K562 (cell line): ENCODE measurements at regions not wholly inside any gene's neighbourhood (a gene's known extent, or its start where the extent isn't known, plus 50 kb on each side); places are given as distances from the start of the nearest gene placed in this dataset.

Experiments used
- ATAC-seq: fragments of 200-7000 bp; cut with Tn5 transposase; 3 replicates; pipeline ENCODE4 v1.9.1; 2020; ENCODE audit warnings: moderate library complexity
- BruUV-seq: library from RNA; stranded (reverse); fragments of 400-500 nt; replicated peaks from 2 replicates; lab custom pipeline; 2021; lab: Mats Ljungman, UMichigan
- CTCF ChIA-PET: fragments of 300-600 bp; formaldehyde crosslinking; extraction: SDS; loops from one replicate; lab custom pipeline; 2021; ENCODE audit warnings: low intra/inter-chr PET ratio; lab: Yijun Ruan, JAX
- POLR2A ChIA-PET: fragments of 300-600, 350-650 bp; sonication (Branson Sonifier 250); formaldehyde crosslinking; extraction: SDS; loops from one replicate; lab custom pipeline; 2021; ENCODE audit warnings: antibody characterized with exemption, inconsistent platforms; lab: Yijun Ruan, JAX
- DNase-seq, 4 experiments: peaks; one replicate each; pipeline versions ENCODE4 v3.0.0 to v3.0.0-alpha.2; 2011 to 2018; ENCODE audit warnings: low spot score in 3 of 4, mixed read lengths in 3 of 4; ENCODE audit errors: extremely low read depth in 1 of 4
- FAIRE-seq: peaks from 2 replicates; lab custom pipeline; 2011; peaks lifted over from hg19 to GRCh38; lab: Jason Lieb, UNC
- H2AFZ ChIP-seq: 2 replicates; pipeline ENCODE4 v1.6.0; 2011; ENCODE audit warnings: low read depth, low read length, control low read depth, inconsistent platforms
- H3K27ac ChIP-seq: fragments of 200-600 bp; 3 replicates; pipeline ENCODE4 v1.8.0; 2011; ENCODE audit warnings: low read depth, mild to moderate bottlenecking, control low read depth, inconsistent platforms, low read length, moderate library complexity, mixed read lengths; ENCODE audit errors: extremely low read depth
- H3K27me3 ChIP-seq, 2 experiments: fragments of 300-600 bp in 1 of 2; 2 replicates in 1 of 2; 3 replicates in 1 of 2; pipeline versions ENCODE4 v1.6.0 to v1.8.0; 2011; ENCODE audit warnings: inconsistent platforms in 2 of 2, low read length in 2 of 2, mild to moderate bottlenecking in 1 of 2, mixed read lengths in 1 of 2, moderate library complexity in 1 of 2; ENCODE audit not compliant: control insufficient read depth in 2 of 2, insufficient read depth in 2 of 2
- H3K36me3 ChIP-seq: fragments of 300-600 bp; 3 replicates; pipeline ENCODE4 v1.8.0; 2011; ENCODE audit warnings: mild to moderate bottlenecking, low read length, inconsistent platforms; ENCODE audit not compliant: control insufficient read depth, insufficient read depth
- H3K4me1 ChIP-seq, 2 experiments: fragments of 200-600 bp in 1 of 2; replicated peaks in 1 of 2; 2 replicates in 1 of 2; 3 replicates in 1 of 2; pipeline versions ENCODE4 v1.5.1 to v1.8.0; 2011; ENCODE audit warnings: inconsistent platforms in 2 of 2, low read length in 2 of 2, mild to moderate bottlenecking in 1 of 2, mixed read lengths in 1 of 2, moderate library complexity in 1 of 2; ENCODE audit not compliant: control insufficient read depth in 2 of 2, insufficient read depth in 2 of 2
- H3K4me2 ChIP-seq: 2 replicates; pipeline ENCODE4 v1.6.1; 2011; ENCODE audit warnings: low read length, control low read depth, inconsistent platforms, mixed read lengths; ENCODE audit not compliant: insufficient read depth
- H3K4me3 ChIP-seq: fragments of 200-600 bp; sonication (generic), shearing (Covaris generic); 2 replicates; pipeline ENCODE4 v1.5.1; 2016; ENCODE audit warnings: control low read depth, inconsistent platforms
- H3K79me2 ChIP-seq: fragments of 200-600 bp; 3 replicates; pipeline ENCODE4 v1.8.0; 2011; ENCODE audit warnings: low read length, inconsistent platforms; ENCODE audit not compliant: control insufficient read depth, insufficient read depth
- H3K9ac ChIP-seq, 2 experiments: 2 replicates each; pipeline versions ENCODE4 v1.6.0 to v1.6.1; 2011; ENCODE audit warnings: low read depth in 2 of 2, low read length in 2 of 2, control low read depth in 1 of 2, inconsistent platforms in 1 of 2, mild to moderate bottlenecking in 1 of 2, mixed read lengths in 1 of 2; ENCODE audit not compliant: insufficient read depth in 1 of 2
- H3K9me1 ChIP-seq: one replicate; pipeline ENCODE4 v1.6.0; 2011; ENCODE audit warnings: inconsistent platforms, mild to moderate bottlenecking, low read length, moderate library complexity; ENCODE audit not compliant: control insufficient read depth, insufficient read depth
- H3K9me3 ChIP-seq: replicated peaks from 2 replicates; pipeline ENCODE4 v1.5.1; 2011; ENCODE audit warnings: low read depth, low read length, inconsistent platforms; ENCODE audit not compliant: control insufficient read depth, insufficient read depth
- H4K20me1 ChIP-seq: replicated peaks from 2 replicates; pipeline ENCODE4 v1.6.1; 2011; ENCODE audit warnings: low read length, inconsistent platforms, mixed read lengths; ENCODE audit not compliant: control insufficient read depth, insufficient read depth
- CEBPG ChIP-seq, 3 experiments: fragments of 200-800 bp in 1 of 3; sonication (Bioruptor generic) in 1 of 3; sonication (generic) in 1 of 3; formaldehyde crosslinking in 1 of 3; IDR thresholded peaks in 2 of 3; conservative IDR thresholded peaks in 1 of 3; 2 replicates each; pipeline versions ENCODE4 v1.6.1 to v1.8.0; 2016 to 2022; ENCODE audit warnings: missing compliant biosample characterization in 2 of 3, missing genetic modification characterization in 2 of 3, mild to moderate bottlenecking in 1 of 3, missing genetic modification reagents in 1 of 3
- HNRNPH1 ChIP-seq: fragments of 200-400 bp; formaldehyde crosslinking; optimal IDR thresholded peaks from 2 replicates; pipeline ENCODE3; 2017; ENCODE audit warnings: low read depth, mild to moderate bottlenecking, low read length, moderate library complexity
- IRF1 ChIP-seq: sonication (generic); formaldehyde crosslinking; IDR thresholded peaks from 2 replicates; pipeline ENCODE4 v1.8.0; 2022; ENCODE audit warnings: missing genetic modification reagents, mild to moderate bottlenecking, borderline replicate concordance
- MITF ChIP-seq: IDR thresholded peaks from 2 replicates; pipeline ENCODE4 v1.6.1; 2014; ENCODE audit warnings: antibody characterized with exemption
- MLX ChIP-seq, 2 experiments: fragments of 450-650 bp in 1 of 2; sonication (generic) in 1 of 2; formaldehyde crosslinking; conservative IDR thresholded peaks; 2 replicates each; pipeline versions ENCODE4 v1.4.0 to v1.8.1; 2020 to 2022; ENCODE audit warnings: mild to moderate bottlenecking in 1 of 2, missing genetic modification reagents in 1 of 2
- ZC3H11A ChIP-seq: IDR thresholded peaks from 2 replicates; pipeline ENCODE4 v1.6.1; 2012; ENCODE audit warnings: low read depth, low read length, improper control_type of control experiment
- WGBS: fragments of 100-300 bp; shearing (Covaris generic); methylation state at CpG from one replicate; pipeline ENCODE4 v1.1.6; 2016; ENCODE audit warnings: low coverage, mixed read lengths; ENCODE audit not compliant: insufficient coverage; ENCODE audit errors: missing lambda C conversion rate; 5-methylcytosine and 5-hydroxymethylcytosine counted together
- in situ Hi-C: fragments of 300-500 bp; cut with MboI; formaldehyde crosslinking; loops from 4 replicates; pipeline ENCODE4 v1.15.0; 2018; ENCODE audit warnings: inconsistent platforms, mixed read lengths
- intact Hi-C: fragments of 100-400 bp; cut with micrococcal nuclease; formaldehyde crosslinking; loops from 2 replicates; pipeline ENCODE4 v1.14.2; 2022
- TF ChIP-seq, protein P1 (sequence below): fragments of 450-650 bp; IDR thresholded peaks from 2 replicates; pipeline ENCODE4 v1.6.1; 2017; ENCODE audit warnings: antibody characterized with exemption, mild to moderate bottlenecking

DNA sequence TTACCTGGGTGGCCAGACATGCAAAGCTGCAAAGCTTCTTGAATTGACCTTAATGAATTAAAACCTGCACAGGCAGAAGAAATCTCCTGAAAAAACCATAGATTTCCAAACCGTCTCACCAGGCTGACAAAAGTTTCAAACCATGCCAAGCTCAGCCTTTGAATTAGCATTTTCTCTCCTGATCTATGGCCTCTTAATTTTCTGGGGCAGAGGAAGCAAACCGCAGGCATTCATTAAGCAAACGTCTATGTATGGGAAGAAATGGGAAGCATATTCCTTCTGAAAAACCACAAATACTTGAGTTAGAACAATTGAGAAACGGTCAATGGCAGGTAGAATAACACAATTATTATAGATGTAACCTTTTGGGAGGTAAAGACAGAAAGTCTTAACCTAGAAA is 500.2 kb upstream of the NR2F2 start:
- Histone ChIP-seq H2AFZ (no peak overlapping the region), H3K79me2 (no peaks in the 10 kb centered on the region), H3K9me1 (no peaks in the 10 kb centered on the region), H3K4me1 (no peaks in the 10 kb centered on the region), H3K9ac (no peak overlapping the region), H3K27me3 (no peaks in the 10 kb centered on the region), H3K9me3 (no peaks in the 10 kb centered on the region), H3K4me2 (no peak overlapping the region), H3K27ac (no peak overlapping the region), H3K4me3 (no peak overlapping the region), H4K20me1 (no peaks in the 10 kb centered on the region), H3K36me3 (peaks cover 26% of the 10 kb centered on the region)
- no peak for DNase-seq
- no peak for FAIRE-seq
- in situ Hi-C loops: no loop called here
- intact Hi-C loops: no loop called here
- ATAC-seq: no peak
- CTCF ChIA-PET: no interaction called here
- no TSS peak for BruUV-seq
- 76% methylated on average over 4 of the region's 4 CpGs for WGBS
- POLR2A ChIA-PET: interaction anchor here (1.0 kb wide), 1 partner anchor 26 kb away, joined by 3 read pairs; no protein-coding TSS in a partner anchor
- TF ChIP-seq CEBPG (CRISPR knock-in tag; IDR thresholded peaks at IDR 0.05) (no peak), CEBPG (tag; conservative IDR thresholded peaks at IDR 0.05 in 1 of 2, IDR thresholded peaks at IDR 0.05 in 1 of 2) (no peak), ZC3H11A (no peak), MLX (CRISPR knock-in tag; conservative IDR thresholded peaks at IDR 0.05) (no peak)

DNA sequence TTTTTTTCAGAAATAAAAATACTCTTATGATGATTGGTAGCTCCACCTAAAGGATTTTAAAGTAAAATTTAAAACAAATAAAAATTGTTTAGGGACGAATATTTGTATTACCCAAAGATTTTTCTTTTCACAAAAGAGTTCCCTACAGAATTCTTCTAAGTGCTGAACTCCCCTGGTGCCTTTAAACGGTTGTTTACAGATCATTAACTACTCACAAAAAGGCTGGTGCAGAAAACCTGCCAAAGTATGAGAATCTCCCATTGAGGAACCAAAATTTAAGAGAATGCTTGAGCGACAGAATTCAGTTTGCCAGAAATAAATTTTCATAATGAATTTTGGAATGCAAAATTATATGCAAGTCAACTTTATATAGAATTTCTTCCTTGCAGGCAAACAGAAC is 497.8 kb upstream of the NR2F2 start:
- DNase-seq (no peak), ATAC-seq (no peak), FAIRE-seq (no peak)
- H3K79me2 ChIP-seq: no peaks in the 10 kb centered on the region
- BruUV-seq: no TSS peak
- ChIA-PET CTCF (no interaction called here), POLR2A (interaction anchor here (0.7 kb wide), 1 partner anchor 8 kb away, joined by 3 read pairs; no protein-coding TSS in a partner anchor)
- no peaks in the 10 kb centered on the region for H4K20me1 ChIP-seq
- peaks cover 3% of the 10 kb centered on the region; the same call in 1 of the 3 replicates for H3K36me3 ChIP-seq
- H3K9me1 ChIP-seq: no peaks in the 10 kb centered on the region
- no peak overlapping the region for H2AFZ ChIP-seq
- no peak overlapping the region for H3K9ac ChIP-seq
- no peaks in the 10 kb centered on the region for H3K27me3 ChIP-seq
- no peaks in the 10 kb centered on the region for H3K4me1 ChIP-seq
- no peak overlapping the region for H3K4me3 ChIP-seq
- no peak overlapping the region for H3K4me2 ChIP-seq
- H3K27ac ChIP-seq: no peak overlapping the region
- intact Hi-C loops: no loop called here
- in situ Hi-C loops: no loop called here
- no peaks in the 10 kb centered on the region for H3K9me3 ChIP-seq
- WGBS: 65% methylated on average over 3 of the region's 3 CpGs
- TF ChIP-seq MITF (no peak), HNRNPH1 (no peak), IRF1 (CRISPR knock-in tag) (no peak)
- TF ChIP-seq, protein P1, sequence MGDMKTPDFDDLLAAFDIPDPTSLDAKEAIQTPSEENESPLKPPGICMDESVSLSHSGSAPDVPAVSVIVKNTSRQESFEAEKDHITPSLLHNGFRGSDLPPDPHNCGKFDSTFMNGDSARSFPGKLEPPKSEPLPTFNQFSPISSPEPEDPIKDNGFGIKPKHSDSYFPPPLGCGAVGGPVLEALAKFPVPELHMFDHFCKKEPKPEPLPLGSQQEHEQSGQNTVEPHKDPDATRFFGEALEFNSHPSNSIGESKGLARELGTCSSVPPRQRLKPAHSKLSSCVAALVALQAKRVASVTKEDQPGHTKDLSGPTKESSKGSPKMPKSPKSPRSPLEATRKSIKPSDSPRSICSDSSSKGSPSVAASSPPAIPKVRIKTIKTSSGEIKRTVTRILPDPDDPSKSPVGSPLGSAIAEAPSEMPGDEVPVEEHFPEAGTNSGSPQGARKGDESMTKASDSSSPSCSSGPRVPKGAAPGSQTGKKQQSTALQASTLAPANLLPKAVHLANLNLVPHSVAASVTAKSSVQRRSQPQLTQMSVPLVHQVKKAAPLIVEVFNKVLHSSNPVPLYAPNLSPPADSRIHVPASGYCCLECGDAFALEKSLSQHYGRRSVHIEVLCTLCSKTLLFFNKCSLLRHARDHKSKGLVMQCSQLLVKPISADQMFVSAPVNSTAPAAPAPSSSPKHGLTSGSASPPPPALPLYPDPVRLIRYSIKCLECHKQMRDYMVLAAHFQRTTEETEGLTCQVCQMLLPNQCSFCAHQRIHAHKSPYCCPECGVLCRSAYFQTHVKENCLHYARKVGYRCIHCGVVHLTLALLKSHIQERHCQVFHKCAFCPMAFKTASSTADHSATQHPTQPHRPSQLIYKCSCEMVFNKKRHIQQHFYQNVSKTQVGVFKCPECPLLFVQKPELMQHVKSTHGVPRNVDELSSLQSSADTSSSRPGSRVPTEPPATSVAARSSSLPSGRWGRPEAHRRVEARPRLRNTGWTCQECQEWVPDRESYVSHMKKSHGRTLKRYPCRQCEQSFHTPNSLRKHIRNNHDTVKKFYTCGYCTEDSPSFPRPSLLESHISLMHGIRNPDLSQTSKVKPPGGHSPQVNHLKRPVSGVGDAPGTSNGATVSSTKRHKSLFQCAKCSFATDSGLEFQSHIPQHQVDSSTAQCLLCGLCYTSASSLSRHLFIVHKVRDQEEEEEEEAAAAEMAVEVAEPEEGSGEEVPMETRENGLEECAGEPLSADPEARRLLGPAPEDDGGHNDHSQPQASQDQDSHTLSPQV: no peak
